SK-N-SH treated with all-trans-retinoic acid at 6 μM for 48 hours (cell line): ENCODE measurements at regions not wholly inside any gene's neighbourhood (a gene's known extent, or its start where the extent isn't known, plus 50 kb on each side); places are given as distances from the start of the nearest gene placed in this dataset.

Experiments
- ATAC-seq: fragments of 200-7000 bp; cut with Tn5 transposase; 3 replicates; pipeline ENCODE4 v1.9.1; 2020; ENCODE audit warnings: mild to moderate bottlenecking, moderate library complexity
- ARNTL ChIP-seq: fragments of 450-650 bp; formaldehyde crosslinking; IDR thresholded peaks from 2 replicates; pipeline ENCODE4 v1.5.0; 2020; ENCODE audit warnings: low read depth, mild to moderate bottlenecking, moderate library complexity, borderline replicate concordance
- BACH2 ChIP-seq: fragments of 250-450 bp; sonication (Bioruptor Pico); IDR thresholded peaks from 2 replicates; pipeline ENCODE4 v1.9.0; 2021; ENCODE audit warnings: mild to moderate bottlenecking, borderline replicate concordance
- CREB5 ChIP-seq: fragments of 250-450 bp; sonication (Bioruptor Pico); IDR thresholded peaks from 2 replicates; pipeline ENCODE4 v1.5.1; 2020; ENCODE audit warnings: low read depth, mild to moderate bottlenecking, moderate library complexity
- CSDC2 ChIP-seq: fragments of 250-450 bp; sonication (Bioruptor Pico); IDR thresholded peaks from 2 replicates; pipeline ENCODE4 v1.5.0; 2020; ENCODE audit warnings: mild to moderate bottlenecking, moderate library complexity
- CSRNP3 ChIP-seq: fragments of 250-450 bp; sonication (Bioruptor Pico); IDR thresholded peaks from 2 replicates; pipeline ENCODE4 v1.5.1; 2021; ENCODE audit warnings: mild to moderate bottlenecking, moderate library complexity
- ESRRG ChIP-seq: fragments of 250-450 bp; sonication (Bioruptor Pico); IDR thresholded peaks from 2 replicates; pipeline ENCODE4 v1.6.1; 2021; ENCODE audit warnings: mild to moderate bottlenecking
- GLIS3 ChIP-seq: fragments of 250-450 bp; sonication (Bioruptor Pico); IDR thresholded peaks from 2 replicates; pipeline ENCODE4 v1.5.0; 2020; ENCODE audit warnings: mild to moderate bottlenecking, moderate library complexity
- ISL1 ChIP-seq: fragments of 250-450 bp; sonication (Bioruptor Pico); IDR thresholded peaks from 2 replicates; pipeline ENCODE4 v2.1.2; 2022; ENCODE audit warnings: mild to moderate bottlenecking, moderate library complexity
- OSR1 ChIP-seq: fragments of 250-450 bp; sonication (Bioruptor Pico); IDR thresholded peaks from 2 replicates; pipeline ENCODE4 v1.8.0; 2022; ENCODE audit warnings: moderate library complexity, mild to moderate bottlenecking, inconsistent platforms
- PATZ1 ChIP-seq: fragments of 250-450 bp; sonication (Bioruptor Pico); IDR thresholded peaks from 2 replicates; pipeline ENCODE4 v1.8.0; 2020; ENCODE audit warnings: mild to moderate bottlenecking, moderate library complexity, borderline replicate concordance
- POU6F1 ChIP-seq: fragments of 250-450 bp; sonication (Bioruptor Pico); IDR thresholded peaks from 2 replicates; pipeline ENCODE4 v1.8.0; 2021; ENCODE audit warnings: low read depth, mild to moderate bottlenecking, moderate library complexity, borderline replicate concordance
- PPARA ChIP-seq: fragments of 250-450 bp; sonication (Bioruptor Pico); IDR thresholded peaks from 2 replicates; pipeline ENCODE4 v1.5.0; 2020; ENCODE audit warnings: mild to moderate bottlenecking, borderline replicate concordance
- RARB ChIP-seq: fragments of 250-450 bp; sonication (Bioruptor Pico); IDR thresholded peaks from 2 replicates; pipeline ENCODE4 v1.8.0; 2021; ENCODE audit warnings: mild to moderate bottlenecking, moderate library complexity
- SNAI2 ChIP-seq: fragments of 250-450 bp; sonication (Bioruptor Pico); IDR thresholded peaks from 2 replicates; pipeline ENCODE4 v1.5.0; 2020; ENCODE audit warnings: mild to moderate bottlenecking, moderate library complexity
- TCF4 ChIP-seq: fragments of 250-450 bp; sonication (Bioruptor Pico); IDR thresholded peaks from 2 replicates; pipeline ENCODE4 v1.8.0; 2021; ENCODE audit warnings: mild to moderate bottlenecking, moderate library complexity, borderline replicate concordance
- TOX ChIP-seq: fragments of 250-450 bp; sonication (Bioruptor Pico); IDR thresholded peaks from 2 replicates; pipeline ENCODE4 v1.8.0; 2021; ENCODE audit warnings: mild to moderate bottlenecking, moderate library complexity, borderline replicate concordance
- TSHZ2 ChIP-seq: fragments of 250-450 bp; sonication (Bioruptor Pico); IDR thresholded peaks from 2 replicates; pipeline ENCODE4 v1.5.0; 2020; ENCODE audit warnings: mild to moderate bottlenecking, moderate library complexity
- ZFP3 ChIP-seq: fragments of 250-450 bp; sonication (Bioruptor Pico); IDR thresholded peaks from 2 replicates; pipeline ENCODE4 v1.5.0; 2020; ENCODE audit warnings: mild to moderate bottlenecking, moderate library complexity
- ZFP30 ChIP-seq: fragments of 450-650 bp; formaldehyde crosslinking; IDR thresholded peaks from 2 replicates; pipeline ENCODE4 v1.5.0; 2022; ENCODE audit warnings: mild to moderate bottlenecking, moderate library complexity
- ZNF70 ChIP-seq: fragments of 450-650 bp; formaldehyde crosslinking; IDR thresholded peaks from 2 replicates; pipeline ENCODE4 v1.5.0; 2020; ENCODE audit warnings: mild to moderate bottlenecking, moderate library complexity

- ATAC-seq, result no peak
- TF ChIP-seq POU6F1 (CRISPR knock-in tag) (no peak), CSDC2 (CRISPR knock-in tag) (no peak), TCF4 (no peak), OSR1 (no peak), GLIS3 (CRISPR knock-in tag) (no peak), ARNTL (CRISPR knock-in tag) (no peak), ZFP30 (CRISPR knock-in tag) (no peak), PPARA (CRISPR knock-in tag) (no peak), CSRNP3 (CRISPR knock-in tag) (no peak)
Measured at GRCh38 chr18:67269206-67269605, 247.3 kb downstream of the DSEL start.

GRCh38 chr18:67268530-67268929 is 248.0 kb downstream of the DSEL start:
- TF ChIP-seq RARB (CRISPR knock-in tag), result no peak
- TF ChIP-seq ESRRG (CRISPR knock-in tag), result no peak
- TF ChIP-seq ARNTL (CRISPR knock-in tag), result no peak
- no peak for TF ChIP-seq SNAI2 (CRISPR knock-in tag)
- no peak for TF ChIP-seq BACH2 (CRISPR knock-in tag)
- TF ChIP-seq ZFP3 (CRISPR knock-in tag), result no peak
- no peak for TF ChIP-seq PPARA (CRISPR knock-in tag)
- no peak for TF ChIP-seq TCF4
- TF ChIP-seq TSHZ2, result no peak
- no peak for ATAC-seq

GRCh38 chr18:67266246-67267237 is 250.0 kb downstream of the DSEL start:
- TF ChIP-seq TOX (CRISPR knock-in tag), result no peak
- ATAC-seq, result peak; percentile 47

- peak; percentile 96 for ATAC-seq
- TF ChIP-seq ARNTL (CRISPR knock-in tag) (no peak), CSRNP3 (CRISPR knock-in tag) (no peak), PATZ1 (CRISPR knock-in tag) (no peak), ISL1 (CRISPR knock-in tag) (no peak), ZFP3 (CRISPR knock-in tag) (no peak), POU6F1 (CRISPR knock-in tag) (no peak), ZNF70 (CRISPR knock-in tag) (no peak), CREB5 (CRISPR knock-in tag) (no peak), GLIS3 (CRISPR knock-in tag) (no peak), SNAI2 (CRISPR knock-in tag) (no peak), ZFP30 (CRISPR knock-in tag) (no peak), ESRRG (CRISPR knock-in tag) (no peak), TOX (CRISPR knock-in tag) (no peak)
Measured at GRCh38 chr18:67265464-67266245, 250.9 kb downstream of the DSEL start.
